H1 (cell line): ENCODE measurements at regions not wholly inside any gene's neighbourhood (a gene's known extent, or its start where the extent isn't known, plus 50 kb on each side); places are given as distances from the start of the nearest gene placed in this dataset.

Experiments used
- ASH2L ChIP-seq: fragments of 200-600, 300-600 bp; sonication (generic); IDR thresholded peaks from one replicate; pipeline ENCODE4 v1.7.1; 2017; ENCODE audit warnings: low read length
- CBX5 ChIP-seq: fragments of 300-800, 300-1000 bp; sonication (generic); IDR thresholded peaks from 2 replicates; pipeline ENCODE4 v1.7.1; 2016; ENCODE audit warnings: antibody characterized with exemption, low read length, low read depth
- CTCF ChIP-seq, 3 experiments: IDR thresholded peaks; 1 replicate in 2 of 3; 2 replicates in 1 of 3; pipeline versions ENCODE4 v1.5.1 to v1.6.1; 2011; ENCODE audit warnings: low read length in 3 of 3, mild to moderate bottlenecking in 3 of 3, inconsistent platforms in 2 of 3, low read depth in 1 of 3, moderate library complexity in 1 of 3; ENCODE audit not compliant: insufficient read depth in 1 of 3; ENCODE audit errors: control extremely low read depth in 1 of 3
- RAD21 ChIP-seq, 2 experiments: IDR thresholded peaks in 1 of 2; conservative IDR thresholded peaks in 1 of 2; 2 replicates each; pipeline ENCODE4 v1.6.1; 2011; ENCODE audit warnings: low read depth in 2 of 2, low read length in 2 of 2, improper control_type of control experiment in 1 of 2, inconsistent platforms in 1 of 2, mild to moderate bottlenecking in 1 of 2, moderate library complexity in 1 of 2
- RFX5 ChIP-seq: IDR thresholded peaks from 2 replicates; pipeline ENCODE4 v1.6.1; 2011; ENCODE audit warnings: low read depth, low read length, improper control_type of control experiment, borderline replicate concordance
- SAP30 ChIP-seq: fragments of 300-600 bp; sonication (generic); IDR thresholded peaks from 2 replicates; pipeline ENCODE4 v1.7.1; 2012; ENCODE audit warnings: low read length, moderate library complexity, mild to moderate bottlenecking, inconsistent platforms; ENCODE audit not compliant: insufficient read depth, insufficient replicate concordance
- SP1 ChIP-seq: IDR thresholded peaks from 2 replicates; pipeline ENCODE4 v1.6.1; 2011; ENCODE audit warnings: low read depth, low read length
- SUZ12 ChIP-seq: fragments of 200-600 bp; sonication (generic); IDR thresholded peaks from 2 replicates; pipeline ENCODE4 v1.6.1; 2012; ENCODE audit warnings: mild to moderate bottlenecking, inconsistent platforms, low read length, moderate library complexity, mixed read lengths
- TAF7 ChIP-seq: optimal IDR thresholded peaks from 2 replicates; pipeline ENCODE3; 2011; ENCODE audit warnings: low read depth, mild to moderate bottlenecking, inconsistent platforms, low read length, moderate library complexity, borderline replicate concordance
- ZNF274 ChIP-seq: IDR thresholded peaks from 2 replicates; pipeline ENCODE4 v1.7.0; 2012; ENCODE audit warnings: low read length, borderline replicate concordance; ENCODE audit errors: extremely low read depth

- TF ChIP-seq TAF7 (no peak), CBX5 (no peak), SAP30 (no peak), RAD21 (IDR thresholded peaks at IDR 0.05 in 1 of 2, conservative IDR thresholded peaks at IDR 0.05 in 1 of 2; ENCODE audit: low read depth in 2 of 2, low read length in 2 of 2) (no peak), CTCF (IDR thresholded peaks at IDR 0.05; ENCODE audit: control extremely low read depth in 1 of 3, insufficient read depth in 1 of 3, low read depth in 1 of 3, low read length in 3 of 3) (no peak), RFX5 (no peak), SP1 (no peak), ZNF274 (no peak), ASH2L (no peak), SUZ12 (no peak)
These were observed 578.4 kb downstream of the CDK5RAP2 start for GRCh38 chr9:120001536-120001935.
